GM23338 (cell line): ENCODE measurements at regions not wholly inside any gene's neighbourhood (a gene's known extent, or its start where the extent isn't known, plus 50 kb on each side); places are given as distances from the start of the nearest gene placed in this dataset.

Experiments
- ATAC-seq: fragments of 200-7000 bp; cut with Tn5 transposase; 3 replicates; pipeline ENCODE4 v1.9.1; 2020
- DNase-seq: peaks from one replicate; pipeline ENCODE4 v3.0.0-alpha.2; 2015; ENCODE audit warnings: low spot score
- H2AFZ ChIP-seq: fragments of 200-600 bp; sonication (generic); 2 replicates; pipeline ENCODE4 v1.8.0; 2016; ENCODE audit warnings: antibody characterized with exemption, mild to moderate bottlenecking, moderate library complexity
- H3F3A ChIP-seq: fragments of 200-600 bp; sonication (generic); replicated peaks from 2 replicates; pipeline ENCODE4 v1.8.0; 2017; ENCODE audit warnings: antibody characterized with exemption, mixed run types, low read depth
- H3K27ac ChIP-seq: fragments of 200-600 bp; sonication (generic); 2 replicates; pipeline ENCODE4 v1.6.1; 2016; ENCODE audit warnings: low read depth
- H3K27me3 ChIP-seq: fragments of 200-600 bp; sonication (generic); 2 replicates; pipeline ENCODE4 v1.8.0; 2016; ENCODE audit warnings: mild to moderate bottlenecking, mixed run types, moderate library complexity; ENCODE audit not compliant: insufficient read depth
- H3K36me3 ChIP-seq: fragments of 200-600 bp; sonication (generic); 2 replicates; pipeline ENCODE4 v1.8.0; 2016; ENCODE audit warnings: mild to moderate bottlenecking; ENCODE audit not compliant: insufficient read depth
- H3K4me1 ChIP-seq: fragments of 200-600 bp; sonication (generic); 2 replicates; pipeline ENCODE4 v1.8.0; 2016; ENCODE audit warnings: mild to moderate bottlenecking, moderate library complexity; ENCODE audit not compliant: insufficient read depth
- H3K4me2 ChIP-seq: fragments of 200-600 bp; sonication (generic); 2 replicates; pipeline ENCODE4 v1.7.1; 2017; ENCODE audit warnings: mixed run types
- H3K4me3 ChIP-seq: fragments of 200-600 bp; sonication (generic); 2 replicates; pipeline ENCODE4 v1.6.1; 2016; ENCODE audit warnings: mixed run types
- H3K79me2 ChIP-seq: fragments of 200-600 bp; sonication (generic); replicated peaks from 2 replicates; pipeline ENCODE4 v1.8.0; 2017; ENCODE audit warnings: mild to moderate bottlenecking; ENCODE audit not compliant: insufficient read depth
- H3K9me2 ChIP-seq: fragments of 200-600 bp; sonication (generic); 2 replicates; pipeline ENCODE4 v1.8.0; 2017; ENCODE audit not compliant: insufficient read depth
- H4K20me1 ChIP-seq: fragments of 200-600 bp; sonication (generic); replicated peaks from 2 replicates; pipeline ENCODE4 v1.8.0; 2017; ENCODE audit warnings: mild to moderate bottlenecking; ENCODE audit not compliant: insufficient read depth
- H3K27ac Mint-ChIP-seq: 2 replicates; pipeline ENCODE4 v1.8.0; 2020; ENCODE audit warnings: inconsistent platforms, mild to moderate bottlenecking, moderate library complexity, mixed read lengths
- H3K27me3 Mint-ChIP-seq: 3 replicates; pipeline ENCODE4 v1.8.0; 2022; ENCODE audit warnings: low read depth, mild to moderate bottlenecking, moderate library complexity, mixed read lengths, inconsistent platforms; ENCODE audit not compliant: insufficient read depth, poor library complexity
- H3K36me3 Mint-ChIP-seq: 3 replicates; pipeline ENCODE4 v1.8.0; 2021; ENCODE audit warnings: low read depth, mild to moderate bottlenecking, inconsistent platforms, moderate library complexity, mixed read lengths
- H3K4me1 Mint-ChIP-seq: 3 replicates; pipeline ENCODE4 v1.8.0; 2020; ENCODE audit warnings: mild to moderate bottlenecking, inconsistent platforms, mixed read lengths
- H3K4me3 Mint-ChIP-seq: 3 replicates; pipeline ENCODE4 v1.8.0; 2021; ENCODE audit warnings: moderate library complexity, mild to moderate bottlenecking, inconsistent platforms, mixed read lengths
- H3K9me3 Mint-ChIP-seq: 3 replicates; pipeline ENCODE4 v1.8.0; 2020; ENCODE audit warnings: moderate library complexity, mild to moderate bottlenecking, inconsistent platforms, mixed read lengths
- CREB1 ChIP-seq: fragments of 250-450 bp; sonication (Bioruptor Pico); IDR thresholded peaks from 2 replicates; pipeline ENCODE4 v1.5.0; 2020; ENCODE audit warnings: low read depth, mild to moderate bottlenecking, moderate library complexity
- ETS1 ChIP-seq: IDR thresholded peaks from 2 replicates; pipeline ENCODE4 v1.6.1; 2016; ENCODE audit warnings: antibody characterized with exemption
- EZH2 ChIP-seq: fragments of 200-600 bp; sonication (generic); IDR thresholded peaks from one replicate; pipeline ENCODE4 v1.8.0; 2017; ENCODE audit warnings: antibody characterized with exemption, mild to moderate bottlenecking, low read depth; ENCODE audit not compliant: unreplicated experiment
- EZH2phosphoT487 ChIP-seq: fragments of 200-600 bp; sonication (generic); IDR thresholded peaks from one replicate; pipeline ENCODE4 v1.8.1; 2018; ENCODE audit warnings: antibody characterized with exemption; ENCODE audit not compliant: unreplicated experiment
- JUNB ChIP-seq: IDR thresholded peaks from one replicate; pipeline ENCODE4 v1.6.1; 2016; ENCODE audit warnings: antibody characterized with exemption; ENCODE audit not compliant: unreplicated experiment
- POLR2AphosphoS5 ChIP-seq: IDR thresholded peaks from 2 replicates; pipeline ENCODE4 v1.6.1; 2016; ENCODE audit warnings: antibody characterized with exemption, low read depth
- REST ChIP-seq: IDR thresholded peaks from one replicate; pipeline ENCODE4 v1.6.1; 2018; ENCODE audit warnings: antibody characterized with exemption; ENCODE audit not compliant: unreplicated experiment
- STAT1 ChIP-seq: IDR thresholded peaks from one replicate; pipeline ENCODE4 v1.6.1; 2016; ENCODE audit warnings: antibody characterized with exemption; ENCODE audit not compliant: unreplicated experiment
- ZNF114 ChIP-seq: fragments of 250-450 bp; sonication (Bioruptor Pico); IDR thresholded peaks from 2 replicates; pipeline ENCODE4 v1.5.0; 2020; ENCODE audit warnings: mild to moderate bottlenecking, moderate library complexity
- ZNF331 ChIP-seq: fragments of 250-450 bp; sonication (Bioruptor Pico); IDR thresholded peaks from 2 replicates; pipeline ENCODE4 v1.5.0; 2020; ENCODE audit warnings: low read depth, mild to moderate bottlenecking, moderate library complexity
- ZNF462 ChIP-seq: fragments of 250-450 bp; sonication (Bioruptor Pico); IDR thresholded peaks from 2 replicates; pipeline ENCODE4 v1.5.0; 2020; ENCODE audit warnings: mild to moderate bottlenecking, moderate library complexity

- H3K4me1 ChIP-seq = no peaks in the 10 kb centered on the region
- Mint-ChIP-seq H3K27ac (no peak overlapping the region), H3K4me1 (peaks cover 7% of the 10 kb centered on the region), H3K4me3 (no peak overlapping the region), H3K9me3 (no peaks in the 10 kb centered on the region; the same call in 2 of the 3 replicates), H3K36me3 (no peaks in the 10 kb centered on the region), H3K27me3 (peaks cover 4% of the 10 kb centered on the region)
- H3K9me2 ChIP-seq = no peaks in the 10 kb centered on the region
- no peak overlapping the region for H3K4me2 ChIP-seq
- ATAC-seq = no peak
- DNase-seq = no peak
- no peaks in the 10 kb centered on the region for H4K20me1 ChIP-seq
- H3K4me3 ChIP-seq = no peak overlapping the region
- no peaks in the 10 kb centered on the region for H3K79me2 ChIP-seq
- TF ChIP-seq ZNF331 (CRISPR knock-in tag) = no peak
- no peak for TF ChIP-seq CREB1 (CRISPR knock-in tag)
- TF ChIP-seq POLR2AphosphoS5 = no peak
- no peak for TF ChIP-seq STAT1
- TF ChIP-seq ETS1 = no peak
- no peak for TF ChIP-seq EZH2
- no peak for TF ChIP-seq ZNF114 (CRISPR knock-in tag)
- no peak for TF ChIP-seq REST
- H2AFZ ChIP-seq = peak overlapping the region; percentile 23
- H3F3A ChIP-seq = no peaks in the 10 kb centered on the region
- H3K27me3 ChIP-seq = no peaks in the 10 kb centered on the region
- no peaks in the 10 kb centered on the region for H3K36me3 ChIP-seq
- no peak overlapping the region for H3K27ac ChIP-seq
Observed at GRCh38 chr10:78455236-78455635, 421.6 kb downstream of the RPS24 start.

- Histone ChIP-seq H4K20me1 (no peaks in the 10 kb centered on the region), H3K4me3 (no peak overlapping the region), H3K27ac (no peak overlapping the region), H3K4me2 (no peak overlapping the region), H3K27me3 (no peaks in the 10 kb centered on the region), H2AFZ (peak overlapping the region; percentile 23; the same call in 1 of the 2 replicates), H3K4me1 (no peaks in the 10 kb centered on the region), H3K79me2 (no peaks in the 10 kb centered on the region), H3F3A (no peaks in the 10 kb centered on the region), H3K9me2 (no peaks in the 10 kb centered on the region), H3K36me3 (no peaks in the 10 kb centered on the region)
- Mint-ChIP-seq H3K27ac (no peak overlapping the region), H3K4me1 (peaks cover 4% of the 10 kb centered on the region), H3K36me3 (no peaks in the 10 kb centered on the region), H3K4me3 (no peak overlapping the region), H3K9me3 (no peaks in the 10 kb centered on the region; the same call in 2 of the 3 replicates), H3K27me3 (peaks cover 4% of the 10 kb centered on the region)
- ATAC-seq = no peak
- no peak for DNase-seq
- no peak for TF ChIP-seq ZNF114 (CRISPR knock-in tag)
- no peak for TF ChIP-seq ZNF331 (CRISPR knock-in tag)
- no peak for TF ChIP-seq CREB1 (CRISPR knock-in tag)
- TF ChIP-seq POLR2AphosphoS5 = no peak
- no peak for TF ChIP-seq ZNF462 (CRISPR knock-in tag)
- no peak for TF ChIP-seq EZH2
- TF ChIP-seq STAT1 = no peak
- no peak for TF ChIP-seq EZH2phosphoT487
- no peak for TF ChIP-seq JUNB
Observed at GRCh38 chr10:78455811-78456210, 422.1 kb downstream of the RPS24 start.
